B cell (primary cell): ENCODE measurements at regions not wholly inside any gene's neighbourhood (a gene's known extent, or its start where the extent isn't known, plus 50 kb on each side); places are given as distances from the start of the nearest gene placed in this dataset.

Experiments used
- ATAC-seq: fragments of 200-7000 bp; cut with Tn5 transposase; one replicate; pipeline ENCODE4 v1.10.0; 2021; ENCODE audit warnings: low read depth, mild to moderate bottlenecking, moderate number of reproducible peaks, moderate library complexity
- CTCF ChIA-PET: fragments of 350-600 bp; sonication (Branson Sonifier 250); formaldehyde crosslinking; loops from one replicate; lab custom pipeline; 2021; ENCODE audit warnings: antibody characterized with exemption, inconsistent platforms; lab: Charles Lee
- POLR2A ChIA-PET: fragments of 350-600 bp; sonication (Branson Sonifier 250); formaldehyde crosslinking; loops from one replicate; lab custom pipeline; 2021; ENCODE audit warnings: antibody characterized with exemption; lab: Charles Lee
- DNase-seq: peaks from one replicate; pipeline ENCODE4 v3.0.0; 2013
- H2AFZ ChIP-seq: 2 replicates; pipeline ENCODE4 v1.6.1; 2012; ENCODE audit warnings: mild to moderate bottlenecking, low read depth, low read length; ENCODE audit not compliant: insufficient read depth, poor library complexity, severe bottlenecking
- H3K27ac ChIP-seq, 2 donors: 1 replicate in 1 of 2; 2 replicates in 1 of 2; pipeline ENCODE4 v1.5.1; 2012 to 2013; ENCODE audit warnings: low read length in 2 of 2, mild to moderate bottlenecking in 2 of 2, moderate library complexity in 1 of 2
- H3K27me3 ChIP-seq, 4 experiments: fragments of 200-600 bp in 1 of 4; sonication (generic) in 1 of 4; replicated peaks in 1 of 4; 1 replicate in 2 of 4; 2 replicates in 2 of 4; pipeline versions ENCODE4 v1.6.1 to v1.7.0; 2013 to 2016; ENCODE audit warnings: low read length in 3 of 4, mild to moderate bottlenecking in 2 of 4, mixed read lengths in 1 of 4, moderate library complexity in 1 of 4; ENCODE audit not compliant: insufficient read depth in 4 of 4, control insufficient read depth in 3 of 4; ENCODE audit errors: control extremely low read depth in 1 of 4
- H3K36me3 ChIP-seq, 2 experiments: replicated peaks in 1 of 2; 1 replicate in 1 of 2; 2 replicates in 1 of 2; pipeline versions ENCODE4 v1.6.1 to v1.7.1; 2013; ENCODE audit warnings: low read length in 1 of 2; ENCODE audit not compliant: insufficient read depth in 2 of 2, control insufficient read depth in 1 of 2; ENCODE audit errors: control extremely low read depth in 1 of 2, extremely low read depth in 1 of 2
- H3K4me1 ChIP-seq, 2 donors: fragments of 200-600 bp in 1 of 2; sonication (generic) in 1 of 2; 1 replicate in 1 of 2; 2 replicates in 1 of 2; pipeline versions ENCODE4 v1.5.1 to v1.6.1; 2013 to 2017; ENCODE audit warnings: low read length in 2 of 2; ENCODE audit not compliant: control insufficient read depth in 2 of 2, insufficient read depth in 2 of 2
- H3K4me2 ChIP-seq: replicated peaks from 2 replicates; pipeline ENCODE3; 2012; ENCODE audit warnings: mild to moderate bottlenecking, low read depth, low read length; ENCODE audit not compliant: poor library complexity, severe bottlenecking
- H3K4me3 ChIP-seq, 5 experiments: fragments of 200-600 bp in 1 of 5; sonication (generic) in 1 of 5; 1 replicate in 3 of 5; 2 replicates in 2 of 5; pipeline versions ENCODE4 v1.5.1 to v1.7.0; 2011 to 2016; ENCODE audit warnings: low read length in 4 of 5, mild to moderate bottlenecking in 4 of 5, low read depth in 2 of 5, control low read depth in 1 of 5, moderate library complexity in 1 of 5; ENCODE audit not compliant: insufficient read depth in 1 of 5; ENCODE audit errors: control extremely low read depth in 1 of 5, extremely low read depth in 1 of 5
- H3K79me2 ChIP-seq: fragments of 200-600 bp; sonication (generic); one replicate; pipeline ENCODE4 v1.6.0; 2016; ENCODE audit warnings: low read length; ENCODE audit not compliant: control insufficient read depth, insufficient read depth
- H3K9ac ChIP-seq: fragments of 200-600 bp; sonication (generic); 2 replicates; pipeline ENCODE4 v1.6.1; 2017; ENCODE audit warnings: mild to moderate bottlenecking, low read length, moderate library complexity
- H3K9me3 ChIP-seq, 3 donors: one replicate each; pipeline versions ENCODE4 v1.6.1 to v1.7.1; 2013; ENCODE audit warnings: low read length in 2 of 3; ENCODE audit not compliant: control insufficient read depth in 2 of 3, insufficient read depth in 1 of 3; ENCODE audit errors: control extremely low read depth in 1 of 3
- H4K20me1 ChIP-seq: 2 replicates; pipeline ENCODE4 v1.6.0; 2012; ENCODE audit warnings: mild to moderate bottlenecking, low read length; ENCODE audit not compliant: insufficient read depth, control insufficient read depth, poor library complexity, severe bottlenecking
- H3K27ac Mint-ChIP-seq: one replicate; pipeline ENCODE4 v1.8.0; 2021; ENCODE audit warnings: mixed read lengths
- H3K27me3 Mint-ChIP-seq: one replicate; pipeline ENCODE4 v1.8.0; 2021; ENCODE audit warnings: mixed read lengths
- H3K4me1 Mint-ChIP-seq: one replicate; pipeline ENCODE4 v1.8.0; 2021; ENCODE audit warnings: mixed read lengths
- H3K4me3 Mint-ChIP-seq: one replicate; pipeline ENCODE4 v1.8.0; 2021; ENCODE audit warnings: mixed read lengths
- H3K9me3 Mint-ChIP-seq: one replicate; pipeline ENCODE4 v1.8.0; 2022; ENCODE audit warnings: mixed read lengths; ENCODE audit not compliant: insufficient read depth
- CTCF ChIP-seq: fragments of 200-600 bp; IDR thresholded peaks from one replicate; pipeline ENCODE4 v1.8.0; 2022; ENCODE audit warnings: antibody characterized with exemption, mild to moderate bottlenecking
- EZH2 ChIP-seq: IDR thresholded peaks from 2 replicates; pipeline ENCODE4 v1.6.1; 2012; ENCODE audit warnings: borderline replicate concordance, low read depth, mild to moderate bottlenecking, moderate library complexity, low read length; ENCODE audit not compliant: insufficient read depth, poor library complexity, severe bottlenecking
- WGBS: methylation state at CpG from one replicate; pipeline ENCODE4 v1.1.5; 2013; ENCODE audit warnings: missing lambda C conversion rate; ENCODE audit not compliant: insufficient coverage; 5-methylcytosine and 5-hydroxymethylcytosine counted together
- intact Hi-C: fragments of 100-400 bp; cut with micrococcal nuclease; formaldehyde crosslinking; loops from one replicate; pipeline ENCODE4 v1.10.0; 2022

DNA sequence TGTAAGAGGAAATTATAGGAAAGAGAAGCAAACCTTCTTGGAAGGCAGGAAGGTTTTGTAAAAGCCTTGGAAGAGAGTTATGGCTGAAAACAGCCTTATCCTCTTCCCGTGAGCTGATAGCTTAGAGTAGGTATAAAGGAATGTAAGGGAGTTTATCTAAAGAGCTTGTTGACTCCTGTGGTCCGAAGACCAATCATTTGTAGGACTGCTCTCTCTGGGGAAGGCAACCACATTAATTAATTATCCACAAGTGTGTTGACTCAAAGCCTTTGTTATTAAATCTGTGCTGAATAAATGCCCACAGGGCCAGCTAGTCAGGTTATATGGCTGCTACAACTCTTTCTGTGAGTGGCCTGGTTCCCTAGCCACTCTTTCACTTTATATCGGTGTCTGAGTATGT is 452.1 kb upstream of the RASGRP1 start:
- Histone ChIP-seq H2AFZ (no peak overlapping the region), H3K27ac (no peak overlapping the region), H3K4me3 (no peak overlapping the region), H3K4me1 (no peaks in the 10 kb centered on the region), H3K9ac (no peak overlapping the region), H3K36me3 (no peaks in the 10 kb centered on the region), H3K9me3 (peaks cover 0 to 3% (median 0%) of the 10 kb centered on the region in 3 donors), H3K79me2 (no peaks in the 10 kb centered on the region), H4K20me1 (no peaks in the 10 kb centered on the region), H3K4me2 (no peak overlapping the region), H3K27me3 (no peaks in the 10 kb centered on the region)
- Mint-ChIP-seq H3K4me3 (no peak overlapping the region), H3K4me1 (no peaks in the 10 kb centered on the region), H3K9me3 (no peaks in the 10 kb centered on the region), H3K27me3 (no peaks in the 10 kb centered on the region), H3K27ac (no peak overlapping the region)
- intact Hi-C loops = no loop called here
- DNase-seq (no peak), ATAC-seq (no peak)
- ChIA-PET POLR2A (no interaction called here), CTCF (no interaction called here)
- TF ChIP-seq CTCF (no peak), EZH2 (no peak)
- no CpG with 5 or more reads among the region's 3 CpGs for WGBS

GRCh38 chr15:39018966-39019365 is 454.4 kb upstream of the RASGRP1 start:
- DNase-seq = no peak
- no peaks in the 10 kb centered on the region for H3K36me3 ChIP-seq
- Mint-ChIP-seq H3K27ac (no peak overlapping the region), H3K27me3 (no peaks in the 10 kb centered on the region), H3K4me3 (no peak overlapping the region), H3K9me3 (no peaks in the 10 kb centered on the region), H3K4me1 (no peaks in the 10 kb centered on the region)
- H4K20me1 ChIP-seq = no peaks in the 10 kb centered on the region
- TF ChIP-seq EZH2 = no peak
- TF ChIP-seq CTCF = no peak
- H2AFZ ChIP-seq = no peak overlapping the region
- CTCF ChIA-PET = no interaction called here
- no peak overlapping the region for H3K9ac ChIP-seq
- no peak overlapping the region for H3K4me2 ChIP-seq
- no peak overlapping the region for H3K27ac ChIP-seq
- H3K4me3 ChIP-seq = no peak overlapping the region
- POLR2A ChIA-PET = no interaction called here
- no peaks in the 10 kb centered on the region for H3K79me2 ChIP-seq
- no peaks in the 10 kb centered on the region for H3K27me3 ChIP-seq
- intact Hi-C loops = no loop called here
- WGBS = no CpG with 5 or more reads among the region's 4 CpGs
- no peak for ATAC-seq
- H3K9me3 ChIP-seq = no peaks in the 10 kb centered on the region
- no peaks in the 10 kb centered on the region for H3K4me1 ChIP-seq
